AG04449 (cell line): ENCODE measurements at regions not wholly inside any gene's neighbourhood (a gene's known extent, or its start where the extent isn't known, plus 50 kb on each side); places are given as distances from the start of the nearest gene placed in this dataset.
A peak's percentile ranks its signal among the peaks of the same experiment; 100 is the strongest.
"Not testable (repeated sequence)": the region's sequence is repeated elsewhere in the genome, so short reads cannot be mapped to it uniquely, and the experiment has no call there.

ENCODE experiments used
- CTCF ChIA-PET: fragments of 350-600 bp; formaldehyde crosslinking; extraction: SDS; loops from one replicate; lab custom pipeline; 2021; ENCODE audit warnings: antibody characterized with exemption; lab: Yijun Ruan, JAX
- POLR2A ChIA-PET: fragments of 400-600, 350-600 bp; formaldehyde crosslinking; extraction: SDS; loops from one replicate; lab custom pipeline; 2020; ENCODE audit warnings: antibody characterized with exemption, inconsistent platforms; lab: Yijun Ruan, JAX
- DNase-seq: peaks from one replicate; pipeline ENCODE4 v3.0.0-alpha.2; 2010; ENCODE audit warnings: low read depth, low spot score
- H3K4me3 ChIP-seq: 2 replicates; pipeline ENCODE4 v1.5.1; 2011; ENCODE audit warnings: low read depth, mild to moderate bottlenecking, control low read depth, low read length
- TF ChIP-seq, protein P1 (sequence below): IDR thresholded peaks from one replicate; pipeline ENCODE4 v1.5.1; 2011; ENCODE audit warnings: mild to moderate bottlenecking, moderate library complexity, low read length, control low read depth, inconsistent platforms; ENCODE audit not compliant: insufficient read depth; ENCODE audit errors: missing control alignments

DNA sequence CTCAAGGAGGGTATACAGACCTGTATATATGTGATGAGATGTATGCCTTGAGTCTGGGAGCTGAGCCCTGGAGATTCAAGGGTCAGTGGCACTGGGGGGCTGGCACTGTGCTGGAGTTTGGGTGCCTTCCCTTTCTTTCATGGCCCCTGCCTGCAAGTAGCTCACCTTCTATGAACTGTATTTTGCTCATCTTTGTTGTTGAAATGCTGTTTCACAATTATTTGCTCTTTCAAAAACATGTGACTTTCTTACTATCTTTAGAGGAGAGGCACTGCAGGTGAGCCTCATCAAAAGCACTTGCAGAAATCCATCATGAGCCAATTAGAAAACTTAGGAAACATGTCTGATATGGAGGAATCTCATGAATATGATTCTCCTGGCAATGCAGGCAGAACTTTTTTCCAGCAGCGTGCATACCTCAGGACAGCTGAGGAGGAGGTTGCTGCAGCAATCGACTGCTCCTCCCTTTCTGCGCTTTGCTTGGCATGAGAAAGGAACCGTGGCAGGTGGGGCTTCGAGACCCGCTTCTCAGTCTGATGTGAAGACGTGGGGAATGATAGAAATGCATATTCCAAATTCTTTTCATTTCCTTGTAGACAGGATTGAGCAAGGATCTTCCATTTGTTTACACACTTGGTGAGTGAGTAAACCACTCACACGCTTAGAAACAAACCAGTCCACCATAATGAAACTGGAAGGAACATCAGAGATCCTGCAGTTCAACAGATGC is 178.4 kb upstream of the E2F8 start:
- CTCF ChIA-PET: no interaction called here
- POLR2A ChIA-PET: interaction anchor here (0.9 kb wide), 1 partner anchor 15 kb away, joined by 3 read pairs; no protein-coding TSS in a partner anchor
- peak; percentile 47 for DNase-seq
- H3K4me3 ChIP-seq: no peak overlapping the region
- TF ChIP-seq, protein P1, sequence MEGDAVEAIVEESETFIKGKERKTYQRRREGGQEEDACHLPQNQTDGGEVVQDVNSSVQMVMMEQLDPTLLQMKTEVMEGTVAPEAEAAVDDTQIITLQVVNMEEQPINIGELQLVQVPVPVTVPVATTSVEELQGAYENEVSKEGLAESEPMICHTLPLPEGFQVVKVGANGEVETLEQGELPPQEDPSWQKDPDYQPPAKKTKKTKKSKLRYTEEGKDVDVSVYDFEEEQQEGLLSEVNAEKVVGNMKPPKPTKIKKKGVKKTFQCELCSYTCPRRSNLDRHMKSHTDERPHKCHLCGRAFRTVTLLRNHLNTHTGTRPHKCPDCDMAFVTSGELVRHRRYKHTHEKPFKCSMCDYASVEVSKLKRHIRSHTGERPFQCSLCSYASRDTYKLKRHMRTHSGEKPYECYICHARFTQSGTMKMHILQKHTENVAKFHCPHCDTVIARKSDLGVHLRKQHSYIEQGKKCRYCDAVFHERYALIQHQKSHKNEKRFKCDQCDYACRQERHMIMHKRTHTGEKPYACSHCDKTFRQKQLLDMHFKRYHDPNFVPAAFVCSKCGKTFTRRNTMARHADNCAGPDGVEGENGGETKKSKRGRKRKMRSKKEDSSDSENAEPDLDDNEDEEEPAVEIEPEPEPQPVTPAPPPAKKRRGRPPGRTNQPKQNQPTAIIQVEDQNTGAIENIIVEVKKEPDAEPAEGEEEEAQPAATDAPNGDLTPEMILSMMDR: no peak

DNA sequence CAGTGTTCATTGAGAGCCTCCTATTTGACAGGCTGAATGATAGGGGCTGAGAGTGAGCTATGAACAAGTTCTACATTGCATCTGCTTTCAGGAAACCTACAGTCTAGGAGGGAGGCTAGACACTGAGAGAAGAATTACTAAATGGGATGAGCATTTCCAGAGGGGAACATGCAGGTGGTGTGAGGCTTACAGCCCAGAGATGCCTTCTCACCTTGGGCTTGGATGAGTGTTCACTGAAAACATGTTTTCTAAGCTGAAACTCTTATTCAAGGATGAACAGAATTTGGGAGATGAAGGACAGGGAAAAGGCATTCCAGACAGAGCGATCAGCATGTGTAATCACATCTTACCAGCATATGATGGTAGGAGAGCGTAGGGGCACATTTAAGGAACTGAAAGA is 177.5 kb upstream of the E2F8 start:
- ChIA-PET CTCF (no interaction called here), POLR2A (no interaction called here)
- TF ChIP-seq, protein P1: no peak
- no peak overlapping the region for H3K4me3 ChIP-seq
- DNase-seq: no peak

DNA sequence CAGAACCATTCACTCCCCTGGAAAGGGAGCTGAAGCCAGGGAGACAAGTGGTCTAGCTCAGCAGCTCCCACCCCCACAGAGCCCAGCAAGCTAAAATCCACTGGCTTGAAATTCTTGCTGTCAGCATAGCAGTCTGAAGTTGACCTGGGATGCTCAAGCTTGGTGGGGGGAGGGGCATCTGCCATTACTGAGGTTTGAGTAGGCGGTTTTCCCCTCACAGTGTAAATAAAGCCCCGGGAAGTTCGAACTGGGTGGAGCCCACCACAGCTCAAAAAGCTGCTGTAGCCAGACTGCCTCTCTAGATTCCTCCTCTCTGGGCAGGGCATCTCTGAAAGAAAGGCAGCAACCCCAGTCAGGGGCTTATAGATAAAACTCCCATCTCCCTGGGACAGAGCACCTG is 171.3 kb upstream of the E2F8 start:
- CTCF ChIA-PET, POLR2A ChIA-PET, DNase-seq, H3K4me3 ChIP-seq: not testable (repeated sequence)

DNA sequence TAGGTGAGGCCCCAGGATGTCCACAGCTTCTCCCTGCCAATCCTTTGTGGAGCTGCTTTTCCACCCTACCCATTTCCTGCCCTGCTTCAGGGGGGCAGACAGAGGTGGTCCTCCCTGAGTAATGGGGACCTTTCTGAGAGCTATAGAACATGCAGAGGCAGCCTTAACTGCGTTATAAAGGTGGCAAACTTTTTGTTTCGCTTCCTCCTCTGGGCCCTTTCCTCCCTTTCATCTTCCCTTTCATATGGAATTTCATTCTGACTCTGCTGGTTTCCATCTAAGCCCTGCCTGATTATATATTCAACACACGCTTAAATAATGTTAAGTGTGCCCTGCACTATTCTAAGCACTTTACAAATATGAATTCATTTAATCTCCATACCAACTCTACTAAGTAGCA is 169.3 kb upstream of the E2F8 start:
- ChIA-PET POLR2A (no interaction called here), CTCF (no interaction called here)
- TF ChIP-seq, protein P1: no peak
- DNase-seq: no peak
- H3K4me3 ChIP-seq: no peak overlapping the region

DNA sequence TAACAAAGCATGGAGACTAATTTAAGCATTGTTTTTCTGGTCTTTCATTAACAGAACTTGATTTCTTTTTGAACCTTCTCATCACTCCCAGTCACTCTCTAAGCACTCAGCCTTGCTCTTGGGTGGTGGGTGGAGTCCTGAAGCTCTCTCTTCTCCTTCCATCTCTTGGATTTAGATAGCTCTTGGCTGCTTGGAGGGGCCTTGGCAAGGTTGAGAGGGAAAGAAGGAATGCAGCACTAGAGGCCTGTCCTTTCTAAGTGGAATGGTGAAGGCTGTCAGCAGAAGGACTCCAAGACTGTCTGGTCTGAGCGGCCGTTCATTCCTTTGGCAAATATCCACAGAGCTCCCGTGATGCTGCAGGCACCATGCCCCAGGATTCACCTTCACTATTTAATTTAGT is 168.6 kb upstream of the E2F8 start:
- POLR2A ChIA-PET: no interaction called here
- CTCF ChIA-PET: no interaction called here

DNA sequence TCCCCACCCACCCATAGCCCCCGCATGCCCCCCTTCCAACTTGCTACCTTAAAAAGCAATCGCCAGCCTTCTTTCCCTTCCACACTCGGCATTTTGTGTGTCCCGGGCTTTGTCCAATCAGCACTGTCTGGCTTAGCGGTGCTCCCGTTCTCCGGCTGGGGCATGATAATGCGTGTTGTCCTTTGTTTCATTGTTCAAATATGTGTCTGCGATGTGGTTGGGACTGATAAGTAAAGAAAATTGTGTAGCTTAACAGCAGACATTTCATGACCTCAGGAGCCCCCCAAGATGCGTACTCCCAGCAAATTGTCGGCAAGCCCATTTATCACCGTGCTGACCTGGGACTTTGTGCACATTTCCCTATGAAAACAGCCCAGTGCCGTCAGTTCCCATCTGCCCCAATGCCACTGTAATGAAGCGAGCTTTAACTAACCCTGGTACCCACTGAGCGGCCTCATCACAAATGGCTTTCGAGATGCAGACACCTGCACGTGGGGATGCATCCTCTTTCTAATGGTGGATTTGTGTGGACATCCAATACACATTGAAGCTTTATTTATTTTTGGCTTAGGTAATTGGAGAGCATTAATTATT is 167.0 kb upstream of the E2F8 start:
- ChIA-PET POLR2A (no interaction called here), CTCF (interaction anchor here (0.8 kb wide), 1 partner anchor 13 kb away, joined by 3 read pairs; no protein-coding TSS in a partner anchor)
- TF ChIP-seq, protein P1: no peak
- no peak overlapping the region for H3K4me3 ChIP-seq
- DNase-seq: no peak

More for the DNA sequence above, 168.6 kb upstream of the E2F8 start:
- DNase-seq: no peak
- no peak overlapping the region for H3K4me3 ChIP-seq
- TF ChIP-seq, protein P1: no peak
